Lower leg skin (tissue), 4 donors: ENCODE measurements at regions not wholly inside any gene's neighbourhood (a gene's known extent, or its start where the extent isn't known, plus 50 kb on each side); places are given as distances from the start of the nearest gene placed in this dataset.
A peak's percentile ranks its signal among the peaks of the same experiment; 100 is the strongest.

Experiments used
- DNase-seq, 2 donors: peaks; one replicate each; pipeline ENCODE4 v3.0.0-alpha.2; 2019; ENCODE audit warnings: low spot score in 2 of 2
- H3K4me3 ChIP-seq: fragments of 200-600 bp; sonication (generic); 2 replicates; pipeline ENCODE4 v1.5.1; 2017; ENCODE audit warnings: mild to moderate bottlenecking, low read depth; ENCODE audit not compliant: poor library complexity, severe bottlenecking
- POLR2A ChIP-seq, 2 donors: fragments of 450-650 bp; IDR thresholded peaks; one replicate each; pipeline ENCODE4 v1.6.1; 2016 to 2017; ENCODE audit warnings: antibody characterized with exemption in 2 of 2, mild to moderate bottlenecking in 1 of 2, moderate library complexity in 1 of 2
- WGBS, 2 donors: methylation state at CpG; one replicate each; pipeline ENCODE4 v1.1.5; 2018; 5-methylcytosine and 5-hydroxymethylcytosine counted together
- intact Hi-C: fragments of 100-400 bp; cut with DNase I; formaldehyde crosslinking; loops from one replicate; pipeline ENCODE4 v1.15.0; 2023; ENCODE audit warnings: low total_unique reads
- TF ChIP-seq, protein P1 (sequence below), 3 donors: fragments of 450-650 bp; IDR thresholded peaks; one replicate each; pipeline ENCODE4 v1.5.1; 2016; ENCODE audit warnings: antibody characterized with exemption in 3 of 3, mild to moderate bottlenecking in 3 of 3, moderate library complexity in 2 of 3

DNA sequence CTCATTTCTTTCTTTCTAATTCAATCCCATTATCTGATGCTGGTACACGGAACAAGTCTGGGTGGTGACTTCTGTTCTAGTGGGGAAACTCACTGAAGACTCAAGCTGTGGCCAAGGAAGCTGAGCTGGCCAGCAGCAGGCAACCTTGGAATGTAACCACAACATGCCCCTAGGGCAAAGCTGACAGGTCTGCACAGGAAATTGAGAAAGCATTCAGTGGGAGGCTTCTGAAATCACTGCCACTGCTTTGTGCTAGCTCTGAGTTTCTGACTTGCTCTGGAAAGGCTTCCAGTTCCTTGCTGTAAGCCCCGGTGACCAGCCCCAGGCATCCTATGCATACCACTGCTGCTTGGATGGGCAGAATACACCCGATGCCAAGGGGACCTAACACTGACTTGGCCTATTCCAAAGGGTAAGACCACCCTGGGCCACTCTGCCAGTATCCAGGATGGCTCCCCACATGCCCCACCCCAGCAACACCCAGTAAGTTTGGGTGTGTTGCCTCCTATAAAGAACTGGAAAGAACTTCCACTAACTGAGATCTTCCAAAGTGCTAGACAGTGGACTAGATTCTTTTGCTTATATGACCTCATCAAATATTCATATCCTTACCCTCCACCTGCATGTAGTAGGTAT is 84.5 kb upstream of the CDKN3 start:
- 21 to 46% methylated on average over 3 of the region's 3 CpGs for WGBS, 2 donors
- no peak for TF ChIP-seq POLR2A (IDR thresholded peaks at IDR 0.05)
- TF ChIP-seq, protein P1, sequence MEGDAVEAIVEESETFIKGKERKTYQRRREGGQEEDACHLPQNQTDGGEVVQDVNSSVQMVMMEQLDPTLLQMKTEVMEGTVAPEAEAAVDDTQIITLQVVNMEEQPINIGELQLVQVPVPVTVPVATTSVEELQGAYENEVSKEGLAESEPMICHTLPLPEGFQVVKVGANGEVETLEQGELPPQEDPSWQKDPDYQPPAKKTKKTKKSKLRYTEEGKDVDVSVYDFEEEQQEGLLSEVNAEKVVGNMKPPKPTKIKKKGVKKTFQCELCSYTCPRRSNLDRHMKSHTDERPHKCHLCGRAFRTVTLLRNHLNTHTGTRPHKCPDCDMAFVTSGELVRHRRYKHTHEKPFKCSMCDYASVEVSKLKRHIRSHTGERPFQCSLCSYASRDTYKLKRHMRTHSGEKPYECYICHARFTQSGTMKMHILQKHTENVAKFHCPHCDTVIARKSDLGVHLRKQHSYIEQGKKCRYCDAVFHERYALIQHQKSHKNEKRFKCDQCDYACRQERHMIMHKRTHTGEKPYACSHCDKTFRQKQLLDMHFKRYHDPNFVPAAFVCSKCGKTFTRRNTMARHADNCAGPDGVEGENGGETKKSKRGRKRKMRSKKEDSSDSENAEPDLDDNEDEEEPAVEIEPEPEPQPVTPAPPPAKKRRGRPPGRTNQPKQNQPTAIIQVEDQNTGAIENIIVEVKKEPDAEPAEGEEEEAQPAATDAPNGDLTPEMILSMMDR (IDR thresholded peaks at IDR 0.05): no peak
- peak in 1 of 2 donors; percentile 22 for DNase-seq
- intact Hi-C loops: no loop called here
- H3K4me3 ChIP-seq: no peak overlapping the region

DNA sequence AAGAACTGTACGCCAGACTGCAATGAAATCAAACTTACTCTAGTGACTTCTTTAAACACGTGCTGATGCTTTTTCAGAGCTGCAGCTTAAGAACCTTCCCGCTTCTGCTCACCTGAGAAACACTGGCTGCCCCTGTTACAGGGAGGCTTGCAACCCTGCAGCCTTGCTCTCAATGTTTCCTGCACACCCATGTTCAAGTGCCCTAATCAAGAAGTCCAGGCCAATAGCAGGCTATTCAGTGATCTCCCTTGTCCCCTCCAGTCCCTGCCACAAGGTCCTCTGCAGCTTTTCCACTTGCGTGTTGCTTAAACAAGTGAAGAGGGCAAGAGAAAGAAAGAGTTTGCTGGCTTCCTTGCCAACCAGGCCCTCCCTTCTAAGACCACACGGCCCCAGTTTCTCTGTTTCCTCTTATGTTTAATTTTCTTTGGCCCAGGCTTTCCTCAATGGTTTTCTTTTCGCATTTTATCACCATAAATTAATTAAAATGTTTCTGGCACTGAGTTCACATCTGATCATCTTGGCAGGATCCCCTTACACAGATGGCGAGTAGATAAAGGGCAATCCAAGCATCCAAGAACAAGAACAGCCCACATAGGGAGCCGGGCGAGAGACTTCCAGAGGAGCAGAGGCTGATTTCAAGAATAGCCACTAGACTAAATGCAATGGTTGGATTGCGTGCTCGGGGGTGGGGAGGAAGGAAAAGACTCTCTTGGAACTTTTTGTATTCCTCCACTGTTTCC is 82.3 kb upstream of the CDKN3 start:
- TF ChIP-seq, protein P1 (IDR thresholded peaks at IDR 0.05): no peak
- TF ChIP-seq POLR2A (IDR thresholded peaks at IDR 0.05): no peak
- no peak for DNase-seq
- intact Hi-C loops: no loop called here
- WGBS, 2 donors: 67 to 69% methylated on average over 11 of the region's 11 CpGs
- no peak overlapping the region for H3K4me3 ChIP-seq

DNA sequence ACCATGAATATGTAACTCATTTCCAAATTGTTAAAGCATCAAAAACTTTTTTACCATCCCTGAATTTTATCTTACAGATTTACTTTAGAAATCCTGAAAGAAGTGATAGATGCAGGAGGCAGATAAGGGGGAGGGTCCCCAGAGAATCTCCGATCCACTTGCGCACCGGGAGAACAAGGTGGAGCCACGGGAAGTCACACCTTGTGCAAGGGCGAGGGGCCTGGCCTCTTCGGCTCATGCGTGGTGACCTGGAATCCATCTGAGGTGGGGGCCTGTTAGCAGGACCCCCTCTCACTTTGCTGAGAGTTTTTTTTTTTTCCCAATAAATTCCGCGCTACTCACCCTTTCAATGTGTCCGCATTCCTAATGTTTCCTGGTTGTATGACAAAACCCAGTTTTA is 80.2 kb upstream of the CDKN3 start:
- H3K4me3 ChIP-seq: no peak overlapping the region
- TF ChIP-seq, protein P1 (IDR thresholded peaks at IDR 0.05): no peak
- no peak for TF ChIP-seq POLR2A (IDR thresholded peaks at IDR 0.05)
- WGBS, 2 donors: 95 to 96% methylated on average over 10 of the region's 10 CpGs
- no peak for DNase-seq
- intact Hi-C loops: no loop called here

DNA sequence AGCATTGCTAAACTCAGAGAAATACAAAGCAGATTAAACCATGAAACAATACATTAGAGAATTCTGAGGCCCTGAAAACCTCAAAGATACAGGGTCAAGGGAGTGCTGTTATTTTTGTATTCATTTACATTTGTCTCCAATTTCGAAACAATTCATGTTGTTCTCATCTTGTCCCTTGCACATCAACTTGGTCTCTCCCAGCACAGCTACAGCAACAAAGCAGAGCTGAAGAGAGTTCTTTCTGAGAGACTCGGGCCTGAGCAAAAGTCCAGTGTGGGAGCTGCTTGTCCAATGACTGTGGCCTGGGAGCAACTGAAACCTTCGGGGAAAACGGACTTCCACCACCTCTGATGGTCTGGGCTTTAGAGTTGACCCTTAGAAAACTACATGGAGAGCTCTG is 79.4 kb upstream of the CDKN3 start:
- no peak for DNase-seq
- 67 to 82% methylated on average over 4 of the region's 4 CpGs for WGBS, 2 donors
- H3K4me3 ChIP-seq: no peak overlapping the region
- intact Hi-C loops: no loop called here
- TF ChIP-seq, protein P1 (IDR thresholded peaks at IDR 0.05): no peak
- no peak for TF ChIP-seq POLR2A (IDR thresholded peaks at IDR 0.05)

DNA sequence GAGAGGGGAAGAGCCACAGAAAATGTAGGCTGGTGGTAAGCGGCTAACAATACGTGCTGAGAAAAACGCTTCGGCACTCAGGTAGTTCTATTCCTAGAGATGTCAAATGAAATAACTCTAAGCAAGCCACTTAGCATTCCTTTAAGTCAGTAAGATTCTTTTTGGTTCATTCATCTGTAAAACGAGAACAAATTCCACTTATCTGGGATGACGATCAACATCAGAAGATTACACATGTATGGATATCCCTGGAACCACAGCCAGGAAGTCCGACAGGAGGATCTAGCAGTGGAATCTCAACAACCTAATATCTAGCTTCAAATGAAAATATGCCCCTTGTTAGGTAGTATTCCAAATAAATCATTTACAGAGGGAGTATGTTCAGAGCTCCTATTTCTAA is 74.6 kb upstream of the CDKN3 start:
- WGBS, 2 donors: 89 to 92% methylated on average over 7 of the region's 7 CpGs
- intact Hi-C loops: no loop called here
- TF ChIP-seq, protein P1 (IDR thresholded peaks at IDR 0.05): no peak
- TF ChIP-seq POLR2A (IDR thresholded peaks at IDR 0.05): no peak
- H3K4me3 ChIP-seq: no peak overlapping the region
- DNase-seq: no peak
